ENCODE measurements at regions not wholly inside any gene's neighbourhood (a gene's known extent, or its start where the extent isn't known, plus 50 kb on each side); places are given as distances from the start of the nearest gene placed in this dataset. TPM values are rescaled to one million over a fixed set of nuclear protein-coding genes. Genes with fewer than 3 reads are reported as not detected.
"Not testable (repeated sequence)": the region's sequence is repeated elsewhere in the genome, so short reads cannot be mapped to it uniquely, and the experiment has no call there.

- Mint-ChIP-seq H3K4me1 (ENCODE audit: low read depth) (no peaks in the 10 kb centered on the region), H3K27ac (ENCODE audit: unreplicated experiment) (no peak overlapping the region), H3K36me3 (ENCODE audit: low read depth) (no peaks in the 10 kb centered on the region), H3K27me3 (ENCODE audit: low read depth) (peaks cover 17% of the 10 kb centered on the region), H3K4me3 (ENCODE audit: unreplicated experiment) (no peak overlapping the region), H3K9me3 (ENCODE audit: low read depth) (no peaks in the 10 kb centered on the region)
- no peak for DNase-seq (ENCODE audit: low spot score)
- no peak for TF ChIP-seq CTCF (IDR thresholded peaks at IDR 0.05)
Measured at GRCh38 chr11:90284171-90284570, 61.3 kb upstream of the CHORDC1 start.

- H3K4me1 Mint-ChIP-seq (ENCODE audit: low read depth); H3K27ac Mint-ChIP-seq (ENCODE audit: unreplicated experiment); H3K4me3 Mint-ChIP-seq (ENCODE audit: unreplicated experiment); DNase-seq (ENCODE audit: low spot score); H3K36me3 Mint-ChIP-seq (ENCODE audit: low read depth); H3K9me3 Mint-ChIP-seq (ENCODE audit: low read depth): not testable (repeated sequence)
- H3K27me3 Mint-ChIP-seq (ENCODE audit: low read depth), result peaks cover 23% of the 10 kb centered on the region
Measured at GRCh38 chr11:90282551-90283071, 59.8 kb upstream of the CHORDC1 start.

- TF ChIP-seq CTCF (IDR thresholded peaks at IDR 0.05), result no peak
- Mint-ChIP-seq H3K27me3 (ENCODE audit: low read depth) (peaks cover 13% of the 10 kb centered on the region), H3K27ac (ENCODE audit: unreplicated experiment) (no peak overlapping the region), H3K4me3 (ENCODE audit: unreplicated experiment) (no peak overlapping the region), H3K9me3 (ENCODE audit: low read depth) (peaks cover 7% of the 10 kb centered on the region), H3K4me1 (ENCODE audit: low read depth) (no peaks in the 10 kb centered on the region), H3K36me3 (ENCODE audit: low read depth) (no peaks in the 10 kb centered on the region)
- DNase-seq (ENCODE audit: low spot score), result no peak
Measured at GRCh38 chr11:90274362-90274761, 51.5 kb upstream of the CHORDC1 start.

Small RNAs in the stretch of these regions (microRNA-seq; reads per million reads assigned to microRNA genes)
- not detected for gene MIR1261 (ENCODE audit: borderline number of aligned reads)
- gene MIR4490 (ENCODE audit: borderline number of aligned reads), result not detected

Measured in chondrocyte (in vitro differentiated cells).